ENCODE measurements at regions not wholly inside any gene's neighbourhood (a gene's known extent, or its start where the extent isn't known, plus 50 kb on each side); places are given as distances from the start of the nearest gene placed in this dataset.

GRCh38 chr15:23773093-23773492 lies 86.0 kb upstream of the NDN start:
- no peak overlapping the region for H4K5ac ChIP-seq (ENCODE audit: insufficient read length, low read depth, low read length)
- Mint-ChIP-seq H3K4me1 (no peaks in the 10 kb centered on the region), H3K4me3 (no peak overlapping the region), H3K9me3 (peaks cover 71 to 78% of the 10 kb centered on the region in 2 experiments), H3K27me3 (ENCODE audit: low read depth) (peaks cover 2% of the 10 kb centered on the region; the same call in 1 of the 2 replicates), H3K27ac (no peak overlapping the region), H3K36me3 (ENCODE audit: insufficient read depth in 1 of 3, low read depth in 3 of 3) (peaks cover 1 to 4% (median 2%) of the 10 kb centered on the region in 3 experiments; a peak in 3 of 7 replicates)
- no peak overlapping the region for H2BK120ac ChIP-seq (ENCODE audit: low read depth, low read length, poor library complexity, severe bottlenecking)
- H3K4me2 ChIP-seq (ENCODE audit: insufficient read depth, insufficient read length, low read length), result no peak overlapping the region
- H4K8ac ChIP-seq (replicated peaks; ENCODE audit: insufficient read length, low read depth, low read length), result no peak overlapping the region
- H4K20me1 ChIP-seq (ENCODE audit: control insufficient read depth, insufficient read depth, insufficient read length), result no peaks in the 10 kb centered on the region
- no peak overlapping the region for H3K27ac ChIP-seq (ENCODE audit: insufficient read length, low read depth, low read length)
- no peak for TF ChIP-seq CTCF (conservative IDR thresholded peaks at IDR 0.05)
- H3K79me2 ChIP-seq (ENCODE audit: insufficient read depth, low read length), result no peaks in the 10 kb centered on the region
- no peaks in the 10 kb centered on the region for H3K23me2 ChIP-seq (ENCODE audit: insufficient read length, low read depth, low read length, poor library complexity, severe bottlenecking)
- H3K4ac ChIP-seq (ENCODE audit: low read depth, low read length), result no peak overlapping the region
- no peak overlapping the region for H3K56ac ChIP-seq (ENCODE audit: insufficient read length, low read depth, low read length)
- no peak overlapping the region for H2BK5ac ChIP-seq (ENCODE audit: insufficient read length, low read length)
- H3K4me1 ChIP-seq (ENCODE audit: insufficient read depth, low read length), result no peaks in the 10 kb centered on the region
- H2AFZ ChIP-seq (ENCODE audit: low read length), result no peak overlapping the region
- H3K9me3 ChIP-seq (ENCODE audit: control insufficient read depth, low read depth, low read length), result peaks cover 5% of the 10 kb centered on the region
- H3K14ac ChIP-seq (ENCODE audit: insufficient read depth, low read length), result no peak overlapping the region
- no peak for DNase-seq
- no peak overlapping the region for H2BK15ac ChIP-seq (ENCODE audit: low read depth, low read length)
- no peak overlapping the region for H2BK20ac ChIP-seq (ENCODE audit: low read depth, low read length, poor library complexity, severe bottlenecking)
- H2AK5ac ChIP-seq (ENCODE audit: insufficient read length, low read length), result no peak overlapping the region
- no peak overlapping the region for H3T11ph ChIP-seq (ENCODE audit: low read length)
- H3K23ac ChIP-seq (ENCODE audit: insufficient read length, low read depth, low read length), result no peak overlapping the region
- no peaks in the 10 kb centered on the region for H3K79me1 ChIP-seq (ENCODE audit: insufficient read depth, low read depth, low read length, poor library complexity, severe bottlenecking)
- no peak overlapping the region for H3K18ac ChIP-seq (ENCODE audit: insufficient read length, low read depth, low read length)
- no peak overlapping the region for H3K9ac ChIP-seq (ENCODE audit: extremely low read depth, insufficient read length, low read length)
- no peaks in the 10 kb centered on the region for H3K27me3 ChIP-seq (ENCODE audit: insufficient read depth, low read length)
- no peak overlapping the region for H4K91ac ChIP-seq (ENCODE audit: insufficient read length, low read depth, low read length)
- no peak overlapping the region for H2BK12ac ChIP-seq (ENCODE audit: insufficient read length, low read depth, low read length)
